Memory B cell (primary cell): ENCODE measurements at regions not wholly inside any gene's neighbourhood (a gene's known extent, or its start where the extent isn't known, plus 50 kb on each side); places are given as distances from the start of the nearest gene placed in this dataset.

Experiments used
- ATAC-seq: fragments of 150-1000 bp; cut with Tn5 transposase; 2 replicates; pipeline ENCODE4 v1.10.0; 2021; ENCODE audit warnings: low read depth, mild to moderate bottlenecking, moderate library complexity
- DNase-seq, 2 donors: peaks; one replicate each; pipeline ENCODE4 v3.0.0; 2022; ENCODE audit warnings: low spot score in 2 of 2
- H3K27ac Mint-ChIP-seq: one replicate; pipeline ENCODE4 v1.8.0; 2022; ENCODE audit warnings: mild to moderate bottlenecking, moderate library complexity, mixed read lengths
- H3K27me3 Mint-ChIP-seq: one replicate; pipeline ENCODE4 v1.8.0; 2022; ENCODE audit warnings: mixed read lengths
- H3K36me3 Mint-ChIP-seq: one replicate; pipeline ENCODE4 v1.8.0; 2022; ENCODE audit warnings: mild to moderate bottlenecking, mixed read lengths
- H3K4me1 Mint-ChIP-seq: one replicate; pipeline ENCODE4 v1.8.0; 2022; ENCODE audit warnings: mixed read lengths
- H3K4me3 Mint-ChIP-seq: one replicate; pipeline ENCODE4 v1.8.0; 2022; ENCODE audit warnings: mild to moderate bottlenecking, moderate library complexity, mixed read lengths
- H3K9me3 Mint-ChIP-seq: one replicate; pipeline ENCODE4 v1.8.0; 2022; ENCODE audit warnings: mixed read lengths

DNA sequence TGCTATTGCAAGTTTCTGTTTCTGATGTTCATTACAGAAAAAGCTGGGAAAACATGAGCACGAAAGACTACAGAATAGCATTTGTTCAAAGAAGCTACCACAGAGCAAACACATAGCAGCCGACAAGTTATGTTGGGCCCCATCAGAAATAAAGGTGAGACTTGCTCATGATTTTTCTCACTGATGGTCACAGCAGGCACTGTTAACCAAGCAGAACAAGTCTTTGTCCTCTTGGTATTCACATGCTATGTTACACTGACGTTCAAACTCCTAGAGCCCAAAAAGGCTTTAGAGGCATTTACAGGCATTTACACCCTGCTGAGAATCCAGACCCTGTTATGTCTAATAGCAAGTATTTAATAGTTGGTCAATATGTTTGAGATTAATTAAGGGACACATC lies 235.0 kb upstream of the HNMT start:
- H3K27me3 Mint-ChIP-seq: no peaks in the 10 kb centered on the region
- H3K27ac Mint-ChIP-seq: no peak overlapping the region
- no peaks in the 10 kb centered on the region for H3K36me3 Mint-ChIP-seq
- H3K4me3 Mint-ChIP-seq: no peak overlapping the region
- ATAC-seq (no peak), DNase-seq (no peak)
- H3K4me1 Mint-ChIP-seq: no peaks in the 10 kb centered on the region
- H3K9me3 Mint-ChIP-seq: peaks cover 9% of the 10 kb centered on the region

DNA sequence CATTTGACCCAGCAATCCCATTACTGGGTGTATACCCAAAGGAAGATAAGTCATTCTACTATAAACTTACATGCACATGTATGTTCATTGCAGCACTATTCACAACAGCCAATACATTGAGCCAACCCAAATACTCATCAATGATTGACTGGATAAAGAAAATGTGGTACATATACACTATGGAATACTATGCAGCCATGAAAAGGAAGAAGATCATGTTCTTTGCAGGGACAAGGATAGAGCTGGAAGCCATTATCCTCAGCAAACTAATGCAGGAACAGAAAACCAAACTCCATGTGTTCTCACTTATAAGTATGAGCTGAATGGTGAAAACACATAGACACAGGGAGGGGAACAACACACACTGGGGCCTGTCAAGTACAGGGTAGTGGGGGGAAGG lies 226.7 kb upstream of the HNMT start:
- H3K27me3 Mint-ChIP-seq: no peaks in the 10 kb centered on the region
- H3K9me3 Mint-ChIP-seq: peaks cover 2% of the 10 kb centered on the region
- H3K36me3 Mint-ChIP-seq: no peaks in the 10 kb centered on the region
- no peaks in the 10 kb centered on the region for H3K4me1 Mint-ChIP-seq
- no peak overlapping the region for H3K27ac Mint-ChIP-seq
- no peak overlapping the region for H3K4me3 Mint-ChIP-seq
- no peak for DNase-seq
- no peak for ATAC-seq

DNA sequence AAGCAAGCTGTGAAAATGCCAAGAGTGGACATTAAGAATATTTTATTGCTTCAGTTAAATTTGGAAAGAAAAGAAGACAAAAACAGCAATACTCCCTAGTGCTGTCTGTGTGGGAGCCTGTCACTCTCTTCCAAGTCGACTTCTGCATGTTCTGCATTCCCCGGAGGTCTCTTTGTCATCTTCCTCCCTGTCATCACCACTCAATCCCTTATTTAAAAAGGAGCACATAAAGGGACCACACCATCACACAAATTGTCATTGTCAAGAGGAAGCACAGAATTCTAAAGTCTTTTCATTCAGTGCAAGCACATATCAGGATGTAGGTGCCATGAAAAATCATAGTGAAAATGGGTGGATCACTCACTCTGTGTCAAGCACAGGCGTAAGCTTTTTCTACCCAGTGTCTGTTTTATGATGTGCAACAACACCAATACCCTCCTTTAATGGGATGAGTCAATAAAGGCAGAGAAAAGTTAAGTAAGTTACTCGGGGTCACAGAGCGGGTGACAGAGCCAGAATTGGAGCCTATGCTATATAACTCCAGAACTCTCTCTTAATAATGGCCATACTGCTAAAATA lies 222.4 kb upstream of the HNMT start:
- H3K9me3 Mint-ChIP-seq: no peaks in the 10 kb centered on the region
- no peak overlapping the region for H3K27ac Mint-ChIP-seq
- ATAC-seq (no peak), DNase-seq (no peak)
- no peaks in the 10 kb centered on the region for H3K4me1 Mint-ChIP-seq
- no peaks in the 10 kb centered on the region for H3K27me3 Mint-ChIP-seq
- no peaks in the 10 kb centered on the region for H3K36me3 Mint-ChIP-seq
- no peak overlapping the region for H3K4me3 Mint-ChIP-seq

DNA sequence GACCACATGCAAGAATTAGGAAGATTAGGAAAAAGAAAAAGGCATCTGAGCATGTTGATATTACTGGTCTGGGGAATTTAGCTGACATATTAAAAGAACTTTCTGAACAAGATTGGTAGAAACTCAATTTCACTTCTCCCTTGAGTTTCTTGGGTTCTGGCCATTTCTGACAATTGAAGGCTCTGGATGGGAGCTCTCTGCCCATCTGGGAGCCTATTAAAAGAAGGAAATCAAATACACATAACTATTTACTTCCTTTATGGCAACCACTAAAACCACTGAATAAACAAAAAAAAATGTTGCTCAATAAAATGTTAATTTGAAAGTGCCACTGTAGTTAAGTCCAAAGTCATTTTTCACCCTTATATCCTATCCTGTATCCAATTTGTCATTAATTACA lies 216.8 kb upstream of the HNMT start:
- H3K36me3 Mint-ChIP-seq: no peaks in the 10 kb centered on the region
- no peaks in the 10 kb centered on the region for H3K27me3 Mint-ChIP-seq
- no peaks in the 10 kb centered on the region for H3K4me1 Mint-ChIP-seq
- no peak overlapping the region for H3K27ac Mint-ChIP-seq
- H3K4me3 Mint-ChIP-seq: no peak overlapping the region
- no peaks in the 10 kb centered on the region for H3K9me3 Mint-ChIP-seq
- DNase-seq (no peak), ATAC-seq (no peak)

DNA sequence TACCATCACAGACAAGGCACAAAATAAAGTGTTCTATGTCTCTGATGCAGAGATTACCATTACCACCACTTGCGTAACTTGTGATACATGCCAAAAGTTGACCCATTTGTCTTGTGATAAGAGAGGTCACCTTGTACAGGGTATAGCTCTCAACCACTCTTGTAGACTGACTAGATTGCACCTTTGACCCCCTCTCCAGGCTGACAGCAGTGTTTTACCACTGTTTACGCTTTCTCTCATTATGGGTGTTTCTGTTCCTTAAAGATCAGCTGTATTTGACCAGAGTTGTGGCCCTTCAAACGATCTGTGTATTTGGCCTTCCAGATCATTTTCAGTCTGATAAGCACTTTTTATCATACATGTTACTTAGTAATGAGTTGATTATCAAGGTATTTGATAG lies 215.7 kb upstream of the HNMT start:
- Mint-ChIP-seq H3K4me3 (no peak overlapping the region), H3K9me3 (no peaks in the 10 kb centered on the region), H3K27ac (no peak overlapping the region), H3K36me3 (no peaks in the 10 kb centered on the region), H3K4me1 (no peaks in the 10 kb centered on the region), H3K27me3 (no peaks in the 10 kb centered on the region)
- DNase-seq (no peak), ATAC-seq (no peak)

DNA sequence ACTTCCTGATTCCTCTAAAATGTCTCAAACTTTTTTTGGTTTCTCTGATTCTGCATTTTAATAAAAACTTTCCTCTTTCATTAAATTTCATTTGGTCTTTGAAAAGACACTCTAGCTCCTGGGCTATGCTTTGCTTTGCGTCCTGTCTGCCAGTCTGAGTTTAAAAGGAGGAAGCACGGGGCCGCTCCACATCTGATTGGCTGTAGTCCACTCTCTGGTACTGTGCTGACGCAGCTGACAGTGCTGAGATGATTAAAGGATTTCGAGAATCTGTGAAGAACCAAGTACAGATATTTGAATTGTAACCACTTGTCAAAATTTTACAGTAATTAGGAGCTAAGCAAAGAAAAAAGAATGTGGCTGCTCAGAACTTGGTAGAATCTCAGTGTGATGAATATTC lies 199.6 kb upstream of the HNMT start:
- Mint-ChIP-seq H3K4me3 (no peak overlapping the region), H3K36me3 (no peaks in the 10 kb centered on the region), H3K27ac (no peak overlapping the region), H3K4me1 (no peaks in the 10 kb centered on the region), H3K27me3 (no peaks in the 10 kb centered on the region), H3K9me3 (peaks cover 10% of the 10 kb centered on the region)
- ATAC-seq (no peak), DNase-seq (no peak)

DNA sequence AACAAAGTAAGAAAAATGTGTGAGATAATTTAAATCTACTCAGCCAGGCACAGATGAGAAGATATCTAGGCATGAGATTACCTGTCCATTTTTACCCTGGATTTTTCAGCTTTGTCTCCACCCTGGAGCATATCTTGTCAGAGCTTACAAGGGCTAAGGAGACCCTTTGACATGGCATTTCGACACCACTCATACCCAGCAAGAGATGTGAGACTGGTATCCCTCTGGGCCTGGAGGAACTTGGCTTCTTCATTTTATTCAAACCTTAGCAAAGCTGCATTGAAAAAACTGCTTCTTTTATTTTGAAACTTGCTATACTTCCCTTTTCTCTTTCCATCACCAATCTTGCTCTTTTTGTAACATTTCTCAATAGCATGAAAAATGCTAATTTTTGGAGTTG lies 194.9 kb upstream of the HNMT start:
- no peaks in the 10 kb centered on the region for H3K27me3 Mint-ChIP-seq
- DNase-seq: no peak
- ATAC-seq: no peak
- H3K27ac Mint-ChIP-seq: no peak overlapping the region
- H3K4me3 Mint-ChIP-seq: no peak overlapping the region
- no peaks in the 10 kb centered on the region for H3K4me1 Mint-ChIP-seq
- no peaks in the 10 kb centered on the region for H3K36me3 Mint-ChIP-seq
- H3K9me3 Mint-ChIP-seq: peaks cover 5% of the 10 kb centered on the region

DNA sequence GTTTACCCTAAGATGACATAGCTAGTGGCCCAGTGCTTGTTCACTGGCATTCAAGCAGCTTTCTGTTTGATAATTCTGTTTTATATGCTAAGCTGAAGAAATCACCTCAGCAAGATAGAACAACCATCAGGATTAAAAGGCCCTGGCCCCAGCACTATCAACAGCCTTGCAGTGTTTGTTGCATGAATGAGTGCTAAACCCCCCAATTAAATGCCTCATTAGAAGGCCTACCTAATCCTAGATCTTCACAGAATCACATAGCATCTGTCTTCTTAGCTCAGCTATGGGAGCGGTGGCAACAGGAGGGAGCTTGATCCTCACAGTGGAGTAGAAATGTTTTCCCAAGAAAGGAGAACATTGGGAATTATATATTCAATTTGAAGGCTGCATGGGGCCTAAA lies 194.1 kb upstream of the HNMT start:
- Mint-ChIP-seq H3K4me3 (no peak overlapping the region), H3K9me3 (peaks cover 5% of the 10 kb centered on the region), H3K27me3 (no peaks in the 10 kb centered on the region), H3K36me3 (no peaks in the 10 kb centered on the region), H3K4me1 (no peaks in the 10 kb centered on the region), H3K27ac (no peak overlapping the region)
- DNase-seq (no peak), ATAC-seq (no peak)

DNA sequence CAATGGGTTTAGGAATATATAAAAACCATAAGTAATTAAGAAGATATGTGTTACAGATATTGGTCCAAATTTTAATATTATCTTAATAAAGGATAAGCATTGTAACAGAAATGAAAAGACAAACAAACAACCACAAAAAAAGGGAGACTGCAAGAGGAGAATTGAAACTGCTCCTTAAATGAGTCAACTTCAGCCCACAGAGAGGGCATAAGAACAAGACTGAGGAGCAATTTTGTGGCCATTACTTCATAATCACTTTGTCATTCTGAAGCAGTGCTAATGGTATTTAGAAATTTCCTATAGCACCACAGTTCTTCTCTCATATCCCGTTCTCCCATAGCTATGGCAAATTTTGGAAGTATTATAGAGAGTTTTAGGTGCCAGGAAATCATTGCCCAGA lies 193.2 kb upstream of the HNMT start:
- H3K27ac Mint-ChIP-seq: no peak overlapping the region
- no peaks in the 10 kb centered on the region for H3K4me1 Mint-ChIP-seq
- H3K27me3 Mint-ChIP-seq: no peaks in the 10 kb centered on the region
- ATAC-seq (no peak), DNase-seq (no peak)
- no peak overlapping the region for H3K4me3 Mint-ChIP-seq
- no peaks in the 10 kb centered on the region for H3K36me3 Mint-ChIP-seq
- peaks cover 7% of the 10 kb centered on the region for H3K9me3 Mint-ChIP-seq

DNA sequence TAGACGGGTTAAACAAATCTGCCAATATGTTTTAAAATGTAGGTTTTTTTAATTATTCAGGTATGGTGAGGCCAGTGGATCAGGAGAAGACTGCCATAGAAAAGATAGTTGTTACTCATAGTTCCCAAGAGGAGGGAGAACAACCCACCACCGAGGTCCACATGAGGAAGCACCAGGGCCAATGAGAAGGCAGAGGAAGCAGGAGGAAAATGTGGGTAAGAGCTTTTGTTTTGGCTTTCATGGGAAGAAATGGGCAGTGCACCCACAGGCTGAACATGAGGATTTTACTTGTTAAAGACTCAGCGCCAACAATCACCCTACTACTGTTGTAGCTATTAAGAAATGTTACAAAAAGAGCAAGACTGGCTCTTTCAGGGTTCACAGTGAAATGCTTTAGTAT lies 191.8 kb upstream of the HNMT start:
- H3K4me3 Mint-ChIP-seq: no peak overlapping the region
- ATAC-seq (no peak), DNase-seq (no peak)
- H3K36me3 Mint-ChIP-seq: no peaks in the 10 kb centered on the region
- H3K4me1 Mint-ChIP-seq: no peaks in the 10 kb centered on the region
- H3K27me3 Mint-ChIP-seq: no peaks in the 10 kb centered on the region
- peaks cover 5% of the 10 kb centered on the region for H3K9me3 Mint-ChIP-seq
- H3K27ac Mint-ChIP-seq: no peak overlapping the region

DNA sequence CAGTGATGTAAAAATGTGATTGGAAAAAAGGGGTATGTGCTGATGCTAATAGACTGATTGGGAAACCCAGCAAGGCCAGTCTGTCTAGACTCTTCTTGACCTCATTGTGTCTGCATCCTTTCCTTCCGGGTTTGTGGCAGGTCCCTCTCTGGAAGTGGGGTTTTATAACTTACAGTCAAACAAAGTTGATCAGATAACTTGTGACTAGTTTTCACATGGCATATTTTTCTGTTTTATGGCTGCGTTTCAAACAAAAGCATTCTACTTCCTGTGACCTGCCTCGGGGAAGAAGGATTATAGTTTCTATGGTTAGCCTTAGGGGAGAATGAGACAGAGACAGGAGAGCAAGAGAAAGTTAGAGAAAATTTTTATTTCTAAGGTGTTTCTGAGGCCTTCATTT lies 188.7 kb upstream of the HNMT start:
- no peaks in the 10 kb centered on the region for H3K27me3 Mint-ChIP-seq
- peaks cover 2% of the 10 kb centered on the region for H3K9me3 Mint-ChIP-seq
- H3K27ac Mint-ChIP-seq: no peak overlapping the region
- no peaks in the 10 kb centered on the region for H3K4me1 Mint-ChIP-seq
- H3K36me3 Mint-ChIP-seq: no peaks in the 10 kb centered on the region
- no peak for ATAC-seq
- no peak overlapping the region for H3K4me3 Mint-ChIP-seq
- DNase-seq: no peak

DNA sequence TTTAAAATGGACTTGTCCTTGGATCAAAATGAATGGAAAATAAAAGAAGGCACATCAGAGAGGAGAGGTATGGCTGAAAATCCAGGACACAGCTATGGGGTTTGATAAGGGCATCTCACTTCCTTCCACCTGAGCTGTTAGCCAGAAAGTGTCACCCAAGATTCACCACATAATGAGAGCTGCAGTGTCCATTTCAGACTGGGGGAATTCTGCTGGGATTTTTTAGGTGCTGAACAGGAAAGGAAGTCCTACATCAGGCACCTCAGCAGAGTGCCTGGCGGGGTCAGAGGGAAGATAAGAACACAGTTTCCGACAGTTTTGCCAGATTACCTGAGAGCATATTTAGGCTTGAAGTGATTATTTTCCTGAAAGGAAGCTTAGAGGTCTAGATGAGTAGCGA lies 187.6 kb upstream of the HNMT start:
- ATAC-seq (no peak), DNase-seq (no peak)
- Mint-ChIP-seq H3K9me3 (peaks cover 2% of the 10 kb centered on the region), H3K4me1 (no peaks in the 10 kb centered on the region), H3K4me3 (no peak overlapping the region), H3K27ac (no peak overlapping the region), H3K27me3 (no peaks in the 10 kb centered on the region), H3K36me3 (no peaks in the 10 kb centered on the region)

DNA sequence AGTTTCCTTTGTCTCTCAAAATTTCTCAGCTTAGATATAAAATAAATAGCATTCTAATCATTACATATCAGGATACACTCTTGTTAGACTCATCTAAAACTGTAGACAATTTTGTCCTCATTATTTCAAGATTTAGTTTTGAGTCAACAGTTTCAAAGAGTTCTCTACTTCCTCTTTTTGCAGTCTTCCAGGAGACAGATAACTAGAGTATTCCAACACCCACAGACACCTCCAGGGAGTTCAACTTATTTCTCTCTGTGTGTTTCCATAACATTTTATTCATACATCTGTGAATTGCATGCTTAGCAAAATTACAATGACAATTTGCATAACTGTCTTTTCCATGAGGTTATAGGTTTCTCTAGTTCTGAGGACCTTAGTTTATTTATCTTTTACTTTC lies 166.6 kb upstream of the HNMT start:
- H3K4me1 Mint-ChIP-seq: no peaks in the 10 kb centered on the region
- no peaks in the 10 kb centered on the region for H3K36me3 Mint-ChIP-seq
- DNase-seq (no peak), ATAC-seq (no peak)
- no peak overlapping the region for H3K4me3 Mint-ChIP-seq
- no peaks in the 10 kb centered on the region for H3K27me3 Mint-ChIP-seq
- peaks cover 5% of the 10 kb centered on the region for H3K9me3 Mint-ChIP-seq
- H3K27ac Mint-ChIP-seq: no peak overlapping the region

DNA sequence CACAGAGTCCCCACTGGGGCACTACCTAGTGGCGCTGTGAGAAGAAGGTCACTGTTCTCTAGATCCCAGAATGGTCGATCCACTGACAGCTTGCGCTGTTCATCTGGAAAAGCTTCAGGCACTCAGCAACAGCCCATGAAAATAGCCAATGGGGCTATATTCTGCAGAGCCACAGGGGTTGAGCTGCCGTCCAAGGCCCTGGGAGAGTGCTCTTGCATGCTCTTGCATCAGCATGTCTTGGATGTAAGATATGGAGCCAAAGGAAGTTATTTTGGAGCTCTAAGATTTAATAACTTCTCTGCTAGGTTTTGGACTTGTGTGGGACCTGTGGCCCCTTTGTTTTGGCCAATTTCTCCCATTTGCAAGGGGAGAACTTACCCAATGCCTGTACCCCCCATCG lies 164.7 kb upstream of the HNMT start:
- ATAC-seq: no peak
- H3K4me3 Mint-ChIP-seq: no peak overlapping the region
- no peak for DNase-seq
- no peaks in the 10 kb centered on the region for H3K4me1 Mint-ChIP-seq
- H3K9me3 Mint-ChIP-seq: peaks cover 6% of the 10 kb centered on the region
- H3K27me3 Mint-ChIP-seq: no peaks in the 10 kb centered on the region
- no peak overlapping the region for H3K27ac Mint-ChIP-seq
- H3K36me3 Mint-ChIP-seq: no peaks in the 10 kb centered on the region

DNA sequence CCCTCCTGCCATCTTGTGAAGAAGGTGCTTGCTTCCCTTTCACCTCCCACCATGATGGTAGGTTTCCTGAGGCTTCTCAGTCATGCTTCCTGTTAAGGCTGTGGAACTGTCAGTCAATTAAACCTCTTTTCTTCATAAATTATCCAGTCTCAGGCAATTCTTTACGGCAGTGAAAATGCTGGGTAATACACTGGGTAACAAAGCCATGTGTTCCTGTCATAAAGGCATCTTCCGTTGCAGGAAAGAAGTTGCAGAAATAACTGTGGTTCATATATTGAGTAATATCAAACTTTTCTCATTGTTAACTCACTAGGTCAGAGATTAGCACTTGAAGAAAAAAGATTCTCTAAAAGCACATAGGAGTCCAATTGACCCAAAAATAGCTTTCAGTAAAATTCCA lies 163.9 kb upstream of the HNMT start:
- Mint-ChIP-seq H3K27me3 (no peaks in the 10 kb centered on the region), H3K36me3 (no peaks in the 10 kb centered on the region), H3K27ac (no peak overlapping the region), H3K4me1 (no peaks in the 10 kb centered on the region), H3K9me3 (peaks cover 6% of the 10 kb centered on the region), H3K4me3 (no peak overlapping the region)
- no peak for ATAC-seq
- no peak for DNase-seq

DNA sequence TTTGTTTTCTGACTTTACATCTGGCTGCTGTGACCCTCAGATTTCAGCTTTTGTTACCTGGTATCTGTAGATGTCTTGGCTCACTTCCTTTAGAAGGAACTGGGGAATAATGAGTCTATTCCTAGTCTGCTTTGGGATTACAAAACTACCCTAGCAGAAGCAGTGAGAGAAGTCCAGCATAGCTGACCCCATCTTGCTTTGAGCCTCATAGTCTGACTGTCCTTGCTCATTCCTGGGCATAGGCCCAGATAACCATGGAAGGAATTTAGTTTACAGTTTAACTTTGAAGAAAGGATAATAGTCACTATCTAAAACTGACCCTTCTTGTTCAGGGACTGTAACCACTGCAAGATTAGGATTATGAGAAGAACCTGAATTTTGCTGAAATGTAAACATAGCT lies 163.0 kb upstream of the HNMT start:
- Mint-ChIP-seq H3K27ac (no peak overlapping the region), H3K4me3 (no peak overlapping the region), H3K9me3 (peaks cover 4% of the 10 kb centered on the region), H3K36me3 (no peaks in the 10 kb centered on the region), H3K27me3 (no peaks in the 10 kb centered on the region), H3K4me1 (no peaks in the 10 kb centered on the region)
- ATAC-seq: no peak
- DNase-seq: no peak
